PC-9 (cell line): ENCODE measurements at regions not wholly inside any gene's neighbourhood (a gene's known extent, or its start where the extent isn't known, plus 50 kb on each side); places are given as distances from the start of the nearest gene placed in this dataset.

Experiments used
- BruUV-seq: library from RNA; stranded (reverse); fragments of 400-500 nt; replicated peaks from 2 replicates; lab custom pipeline; 2021; lab: Mats Ljungman, UMichigan
- CTCF ChIA-PET: fragments of 300-600 bp; sonication (Branson Sonifier 250); formaldehyde crosslinking; loops from one replicate; lab custom pipeline; 2022; ENCODE audit warnings: antibody characterized with exemption; lab: Charles Lee
- POLR2A ChIA-PET: fragments of 300-600 bp; sonication (Branson Sonifier 250); formaldehyde crosslinking; loops from one replicate; lab custom pipeline; 2022; ENCODE audit warnings: antibody characterized with exemption; ENCODE audit not compliant: unreplicated experiment; lab: Charles Lee
- DNase-seq, 2 experiments: peaks; one replicate each; pipeline versions ENCODE4 v3.0.0 to v3.0.0-alpha.2; 2015 to 2022; ENCODE audit warnings: mixed read lengths in 1 of 2
- H2AFZ ChIP-seq: fragments of 200-600 bp; sonication (generic); 2 replicates; pipeline ENCODE4 v1.8.1; 2017; ENCODE audit warnings: antibody characterized with exemption
- H3F3A ChIP-seq: fragments of 200-600 bp; sonication (generic); 2 replicates; pipeline ENCODE4 v1.8.1; 2017; ENCODE audit warnings: antibody characterized with exemption, mild to moderate bottlenecking, low read depth; ENCODE audit not compliant: insufficient read depth
- H3K27ac ChIP-seq: fragments of 200-600 bp; sonication (generic); 2 replicates; pipeline ENCODE4 v1.6.1; 2016; ENCODE audit warnings: mixed run types
- H3K27me3 ChIP-seq: fragments of 200-600 bp; sonication (generic); 2 replicates; pipeline ENCODE4 v1.6.1; 2016; ENCODE audit warnings: low read depth, mixed run types; ENCODE audit not compliant: insufficient read depth
- H3K36me3 ChIP-seq: fragments of 200-600 bp; sonication (generic); 2 replicates; pipeline ENCODE4 v1.6.1; 2016; ENCODE audit warnings: low read depth, mixed run types
- H3K4me1 ChIP-seq: fragments of 200-600 bp; sonication (generic); replicated peaks from 2 replicates; pipeline ENCODE4 v1.6.1; 2016; ENCODE audit warnings: mixed run types; ENCODE audit not compliant: insufficient read depth
- H3K4me2 ChIP-seq: fragments of 200-600 bp; sonication (generic); 2 replicates; pipeline ENCODE4 v1.6.1; 2017; ENCODE audit warnings: mixed run types
- H3K4me3 ChIP-seq: fragments of 200-600 bp; sonication (generic); 2 replicates; pipeline ENCODE4 v1.6.1; 2016; ENCODE audit warnings: mixed run types
- H3K79me2 ChIP-seq: fragments of 200-600 bp; sonication (generic); 2 replicates; pipeline ENCODE4 v1.6.1; 2017; ENCODE audit warnings: low read depth, mixed run types
- H3K9me2 ChIP-seq: fragments of 200-600 bp; sonication (generic); 2 replicates; pipeline ENCODE4 v1.8.1; 2017; ENCODE audit warnings: mild to moderate bottlenecking; ENCODE audit not compliant: insufficient read depth
- H3K9me3 ChIP-seq: fragments of 200-600 bp; sonication (generic); 2 replicates; pipeline ENCODE4 v1.8.1; 2016; ENCODE audit warnings: low read depth; ENCODE audit not compliant: insufficient read depth
- H4K20me1 ChIP-seq: fragments of 200-600 bp; sonication (generic); 2 replicates; pipeline ENCODE4 v1.8.1; 2017; ENCODE audit not compliant: insufficient read depth
- EZH2 ChIP-seq: fragments of 200-600 bp; sonication (generic); IDR thresholded peaks from 2 replicates; pipeline ENCODE4 v1.8.0; 2017; ENCODE audit warnings: antibody characterized with exemption, low read depth
- intact Hi-C: fragments of 100-400 bp; cut with micrococcal nuclease; formaldehyde crosslinking; loops from one replicate; pipeline ENCODE4 v1.10.0; 2022; ENCODE audit not compliant: unreplicated experiment
- TF ChIP-seq, protein P1 (sequence below): fragments of 200-600 bp; sonication (generic); conservative IDR thresholded peaks from 2 replicates; pipeline ENCODE4 v1.6.1; 2017; ENCODE audit warnings: mixed run types, antibody characterized with exemption, mild to moderate bottlenecking, moderate library complexity

DNA sequence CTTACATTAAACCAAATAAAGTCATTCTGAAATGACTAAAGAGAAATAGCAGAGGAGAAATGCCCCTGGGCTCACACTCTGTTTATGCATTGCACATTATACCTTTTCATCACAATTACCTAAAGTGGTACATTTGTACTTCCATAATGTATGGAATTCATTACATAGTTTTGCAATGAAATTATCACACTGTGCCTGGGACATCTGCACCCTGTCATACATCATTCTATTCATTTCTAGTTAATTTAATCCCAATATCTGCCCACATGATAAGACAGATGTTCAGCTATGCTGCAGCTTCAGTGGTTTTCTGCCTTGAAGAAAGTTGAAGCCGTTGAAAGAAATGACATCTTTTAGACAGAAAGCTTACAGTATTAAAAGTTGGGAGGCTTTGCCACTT lies 580.0 kb downstream of the SOX6 start:
- Histone ChIP-seq H3K4me3 (no peak overlapping the region), H4K20me1 (no peaks in the 10 kb centered on the region), H3K9me3 (no peaks in the 10 kb centered on the region), H2AFZ (no peak overlapping the region), H3K4me2 (no peak overlapping the region), H3F3A (no peaks in the 10 kb centered on the region), H3K4me1 (no peaks in the 10 kb centered on the region), H3K36me3 (no peaks in the 10 kb centered on the region), H3K27me3 (no peaks in the 10 kb centered on the region), H3K27ac (no peak overlapping the region), H3K9me2 (no peaks in the 10 kb centered on the region), H3K79me2 (no peaks in the 10 kb centered on the region)
- TF ChIP-seq, protein P1, sequence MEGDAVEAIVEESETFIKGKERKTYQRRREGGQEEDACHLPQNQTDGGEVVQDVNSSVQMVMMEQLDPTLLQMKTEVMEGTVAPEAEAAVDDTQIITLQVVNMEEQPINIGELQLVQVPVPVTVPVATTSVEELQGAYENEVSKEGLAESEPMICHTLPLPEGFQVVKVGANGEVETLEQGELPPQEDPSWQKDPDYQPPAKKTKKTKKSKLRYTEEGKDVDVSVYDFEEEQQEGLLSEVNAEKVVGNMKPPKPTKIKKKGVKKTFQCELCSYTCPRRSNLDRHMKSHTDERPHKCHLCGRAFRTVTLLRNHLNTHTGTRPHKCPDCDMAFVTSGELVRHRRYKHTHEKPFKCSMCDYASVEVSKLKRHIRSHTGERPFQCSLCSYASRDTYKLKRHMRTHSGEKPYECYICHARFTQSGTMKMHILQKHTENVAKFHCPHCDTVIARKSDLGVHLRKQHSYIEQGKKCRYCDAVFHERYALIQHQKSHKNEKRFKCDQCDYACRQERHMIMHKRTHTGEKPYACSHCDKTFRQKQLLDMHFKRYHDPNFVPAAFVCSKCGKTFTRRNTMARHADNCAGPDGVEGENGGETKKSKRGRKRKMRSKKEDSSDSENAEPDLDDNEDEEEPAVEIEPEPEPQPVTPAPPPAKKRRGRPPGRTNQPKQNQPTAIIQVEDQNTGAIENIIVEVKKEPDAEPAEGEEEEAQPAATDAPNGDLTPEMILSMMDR = no peak
- TF ChIP-seq EZH2 = no peak
- intact Hi-C loops = no loop called here
- no TSS peak for BruUV-seq
- no peak for DNase-seq
- ChIA-PET CTCF (no interaction called here), POLR2A (interaction anchor here (0.6 kb wide), 1 partner anchor 286 kb away, joined by 3 read pairs; no protein-coding TSS in a partner anchor)

DNA sequence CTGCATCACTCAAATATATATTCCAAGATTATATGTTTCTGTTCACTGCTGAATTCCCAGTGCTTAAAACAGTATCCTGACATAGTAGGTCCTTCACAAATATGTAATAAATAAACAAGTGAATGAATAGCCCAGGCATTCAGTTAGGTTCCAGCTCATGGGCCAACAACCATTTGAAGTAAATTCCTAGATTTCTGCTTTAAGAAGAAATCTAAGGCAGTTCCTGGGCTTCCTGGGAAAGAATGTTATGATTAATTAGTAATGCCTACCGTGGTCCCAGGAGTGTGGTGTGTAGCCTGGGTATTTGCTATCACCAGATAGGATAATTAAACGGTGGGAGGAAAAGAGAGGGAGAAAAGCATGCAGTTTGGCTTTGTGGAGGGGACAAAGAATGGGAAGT lies 576.8 kb downstream of the SOX6 start:
- ChIA-PET POLR2A (no interaction called here), CTCF (no interaction called here)
- no TSS peak for BruUV-seq
- TF ChIP-seq, protein P1 = no peak
- no peak for TF ChIP-seq EZH2
- H3K27ac ChIP-seq = no peak overlapping the region
- H3K79me2 ChIP-seq = no peaks in the 10 kb centered on the region
- no peaks in the 10 kb centered on the region for H3K9me2 ChIP-seq
- no peaks in the 10 kb centered on the region for H3K4me1 ChIP-seq
- DNase-seq = no peak
- H3K36me3 ChIP-seq = no peaks in the 10 kb centered on the region
- H3F3A ChIP-seq = no peaks in the 10 kb centered on the region
- no peaks in the 10 kb centered on the region for H3K9me3 ChIP-seq
- H2AFZ ChIP-seq = no peak overlapping the region
- intact Hi-C loops = no loop called here
- H4K20me1 ChIP-seq = no peaks in the 10 kb centered on the region
- no peak overlapping the region for H3K4me3 ChIP-seq
- no peaks in the 10 kb centered on the region for H3K27me3 ChIP-seq
- H3K4me2 ChIP-seq = no peak overlapping the region

DNA sequence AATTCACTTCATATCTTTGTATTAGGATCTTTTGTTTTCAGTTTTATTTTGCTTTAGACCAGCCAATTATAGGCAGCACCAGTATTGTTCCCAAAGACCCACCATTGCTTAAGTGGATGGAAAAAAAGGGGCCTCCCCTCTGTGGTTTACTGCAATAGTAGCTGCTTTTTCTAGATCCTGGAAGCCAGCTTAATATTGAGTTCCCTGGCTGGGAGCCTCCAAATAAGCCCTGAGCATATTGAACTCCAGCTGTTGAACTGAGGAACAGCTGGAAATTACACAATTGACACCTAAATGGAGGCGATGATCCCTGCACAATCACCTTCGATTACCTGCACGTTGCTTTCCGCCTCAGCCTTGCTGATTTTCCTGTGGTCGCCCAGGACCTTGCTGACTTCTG lies 576.0 kb downstream of the SOX6 start:
- no peak for DNase-seq
- Histone ChIP-seq H3K4me1 (no peaks in the 10 kb centered on the region), H3K36me3 (no peaks in the 10 kb centered on the region), H3K4me3 (no peak overlapping the region), H3K9me2 (no peaks in the 10 kb centered on the region), H2AFZ (no peak overlapping the region), H3K27me3 (no peaks in the 10 kb centered on the region), H3K4me2 (no peak overlapping the region), H3K27ac (no peak overlapping the region), H3K9me3 (no peaks in the 10 kb centered on the region), H3K79me2 (no peaks in the 10 kb centered on the region), H3F3A (no peaks in the 10 kb centered on the region), H4K20me1 (no peaks in the 10 kb centered on the region)
- TF ChIP-seq, protein P1 = no peak
- no peak for TF ChIP-seq EZH2
- no TSS peak for BruUV-seq
- POLR2A ChIA-PET = no interaction called here
- intact Hi-C loops = no loop called here
- CTCF ChIA-PET = no interaction called here
